ENCODE measurements at regions not wholly inside any gene's neighbourhood (a gene's known extent, or its start where the extent isn't known, plus 50 kb on each side); places are given as distances from the start of the nearest gene placed in this dataset.

- TF ChIP-seq POLR2A (IDR thresholded peaks at IDR 0.05) (no peak), CTCF (IDR thresholded peaks at IDR 0.05) (no peak), POLR2AphosphoS5 (IDR thresholded peaks at IDR 0.05) (no peak)
Measured at GRCh38 chr6:4717856-4718255, 58.3 kb upstream of the CDYL start.

Measured in transverse colon (tissue), 4 donors.